A172 (cell line): ENCODE measurements at regions not wholly inside any gene's neighbourhood (a gene's known extent, or its start where the extent isn't known, plus 50 kb on each side); places are given as distances from the start of the nearest gene placed in this dataset.
A peak's percentile ranks its signal among the peaks of the same experiment; 100 is the strongest.

Experiments
- DNase-seq: peaks from one replicate; pipeline ENCODE4 v3.0.0-alpha.2; 2015; ENCODE audit warnings: low spot score

- no peak for DNase-seq
These were observed 223.2 kb upstream of the IGFBP3 start for GRCh38 chr7:46143949-46144917.

- no peak for DNase-seq
These were observed 222.3 kb upstream of the IGFBP3 start for GRCh38 chr7:46143421-46143820.

- peak; percentile 76 for DNase-seq
These were observed 218.0 kb upstream of the IGFBP3 start for GRCh38 chr7:46139079-46139478.

GRCh38 chr7:46137725-46138124 is 216.7 kb upstream of the IGFBP3 start:
- DNase-seq: no peak

GRCh38 chr7:46135557-46135956 is 214.5 kb upstream of the IGFBP3 start:
- DNase-seq: no peak

GRCh38 chr7:46134795-46135194 is 213.7 kb upstream of the IGFBP3 start:
- no peak for DNase-seq

GRCh38 chr7:46134385-46134784 is 213.3 kb upstream of the IGFBP3 start:
- DNase-seq: no peak

GRCh38 chr7:46133751-46134150 is 212.7 kb upstream of the IGFBP3 start:
- no peak for DNase-seq

GRCh38 chr7:46133072-46133471 is 212.0 kb upstream of the IGFBP3 start:
- DNase-seq: no peak

GRCh38 chr7:46131916-46132795 is 211.1 kb upstream of the IGFBP3 start:
- DNase-seq: no peak

- peak; percentile 34 for DNase-seq
These were observed 208.8 kb upstream of the IGFBP3 start for GRCh38 chr7:46129831-46130230.

- DNase-seq: no peak
These were observed 206.7 kb upstream of the IGFBP3 start for GRCh38 chr7:46127814-46128213.

GRCh38 chr7:46126675-46127300 is 205.7 kb upstream of the IGFBP3 start:
- DNase-seq: peak; percentile 19

- DNase-seq: no peak
These were observed 202.8 kb upstream of the IGFBP3 start for GRCh38 chr7:46123756-46124343.

GRCh38 chr7:46115410-46115809 is 194.3 kb upstream of the IGFBP3 start:
- peak; percentile 60 for DNase-seq

- no peak for DNase-seq
These were observed 188.4 kb upstream of the IGFBP3 start for GRCh38 chr7:46109437-46109836.

- no peak for DNase-seq
These were observed 187.2 kb upstream of the IGFBP3 start for GRCh38 chr7:46108272-46108671.

GRCh38 chr7:46107610-46108217 is 186.6 kb upstream of the IGFBP3 start:
- no peak for DNase-seq

GRCh38 chr7:46100521-46100920 is 179.4 kb upstream of the IGFBP3 start:
- DNase-seq: no peak

- no peak for DNase-seq
These were observed 178.0 kb upstream of the IGFBP3 start for GRCh38 chr7:46099076-46099475.

GRCh38 chr7:46091071-46091470 is 170.0 kb upstream of the IGFBP3 start:
- no peak for DNase-seq
